ENCODE measurements at regions not wholly inside any gene's neighbourhood (a gene's known extent, or its start where the extent isn't known, plus 50 kb on each side); places are given as distances from the start of the nearest gene placed in this dataset.
"Not testable (repeated sequence)": the region's sequence is repeated elsewhere in the genome, so short reads cannot be mapped to it uniquely, and the experiment has no call there.

DNA sequence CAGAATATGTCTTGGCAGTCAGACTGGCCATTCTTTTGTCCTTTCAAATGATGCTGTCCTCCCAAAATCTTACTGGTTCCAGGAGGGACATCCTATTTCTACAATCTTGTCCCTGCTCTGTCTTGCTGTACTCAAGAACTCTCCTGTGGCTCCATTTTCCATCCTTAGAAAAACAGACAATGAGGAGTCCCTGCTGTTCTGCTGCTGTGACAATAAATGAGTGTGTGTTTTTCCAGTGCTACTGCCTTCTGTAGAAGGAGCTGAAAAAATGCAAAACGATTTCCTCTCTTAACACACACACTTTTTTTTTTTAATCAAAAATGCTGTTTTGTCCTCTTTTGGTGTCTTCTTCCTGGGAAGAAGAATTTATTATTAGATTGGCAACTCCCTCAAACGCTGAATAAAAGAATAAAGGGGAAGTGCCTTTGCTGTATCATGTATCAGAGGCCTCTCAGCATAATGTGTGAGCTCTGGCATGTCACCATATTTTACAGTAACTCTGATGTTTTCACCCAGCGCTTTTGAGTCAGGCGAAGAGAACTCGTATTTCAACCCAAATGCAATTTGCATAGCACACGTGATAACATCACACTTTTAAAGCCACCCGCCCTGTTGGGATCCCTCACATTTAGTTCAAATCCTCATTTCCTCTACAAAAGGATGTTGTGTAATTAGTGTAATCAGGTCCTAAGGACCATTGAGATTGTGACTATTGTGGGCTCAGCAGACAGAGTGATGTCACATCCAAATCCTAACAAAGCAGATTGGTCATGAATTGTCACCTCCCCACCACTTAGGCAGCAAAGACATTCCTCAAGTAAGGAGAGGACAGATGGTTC is 496.0 kb upstream of the LARGE1 start:
- Histone ChIP-seq H3K27me3 (replicated peaks in 1 of 7) (no peaks in the 10 kb centered on the region), H3K36me3 (no peaks in the 10 kb centered on the region), H3K4me3 (no peak overlapping the region), H3K9me3 (peaks cover 0 to 6% (median 0%) of the 10 kb centered on the region in 8 donors), H3K4me1 (no peaks in the 10 kb centered on the region), H3K27ac (no peak overlapping the region)
- TF ChIP-seq POLR2A (IDR thresholded peaks at IDR 0.05): no peak
- no peak for TF ChIP-seq POLR2AphosphoS5 (IDR thresholded peaks at IDR 0.05)
- TF ChIP-seq, protein P1, sequence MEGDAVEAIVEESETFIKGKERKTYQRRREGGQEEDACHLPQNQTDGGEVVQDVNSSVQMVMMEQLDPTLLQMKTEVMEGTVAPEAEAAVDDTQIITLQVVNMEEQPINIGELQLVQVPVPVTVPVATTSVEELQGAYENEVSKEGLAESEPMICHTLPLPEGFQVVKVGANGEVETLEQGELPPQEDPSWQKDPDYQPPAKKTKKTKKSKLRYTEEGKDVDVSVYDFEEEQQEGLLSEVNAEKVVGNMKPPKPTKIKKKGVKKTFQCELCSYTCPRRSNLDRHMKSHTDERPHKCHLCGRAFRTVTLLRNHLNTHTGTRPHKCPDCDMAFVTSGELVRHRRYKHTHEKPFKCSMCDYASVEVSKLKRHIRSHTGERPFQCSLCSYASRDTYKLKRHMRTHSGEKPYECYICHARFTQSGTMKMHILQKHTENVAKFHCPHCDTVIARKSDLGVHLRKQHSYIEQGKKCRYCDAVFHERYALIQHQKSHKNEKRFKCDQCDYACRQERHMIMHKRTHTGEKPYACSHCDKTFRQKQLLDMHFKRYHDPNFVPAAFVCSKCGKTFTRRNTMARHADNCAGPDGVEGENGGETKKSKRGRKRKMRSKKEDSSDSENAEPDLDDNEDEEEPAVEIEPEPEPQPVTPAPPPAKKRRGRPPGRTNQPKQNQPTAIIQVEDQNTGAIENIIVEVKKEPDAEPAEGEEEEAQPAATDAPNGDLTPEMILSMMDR (IDR thresholded peaks at IDR 0.05 in 8 of 11, conservative IDR thresholded peaks at IDR 0.05 in 3 of 11): no peak
- intact Hi-C loops (cut with DNase I; ENCODE audit: low total_unique reads): no loop called here
- 44 to 55% (median 49%) methylated on average over 7 of the region's 7 CpGs for WGBS, 5 donors
- no peak for DNase-seq

DNA sequence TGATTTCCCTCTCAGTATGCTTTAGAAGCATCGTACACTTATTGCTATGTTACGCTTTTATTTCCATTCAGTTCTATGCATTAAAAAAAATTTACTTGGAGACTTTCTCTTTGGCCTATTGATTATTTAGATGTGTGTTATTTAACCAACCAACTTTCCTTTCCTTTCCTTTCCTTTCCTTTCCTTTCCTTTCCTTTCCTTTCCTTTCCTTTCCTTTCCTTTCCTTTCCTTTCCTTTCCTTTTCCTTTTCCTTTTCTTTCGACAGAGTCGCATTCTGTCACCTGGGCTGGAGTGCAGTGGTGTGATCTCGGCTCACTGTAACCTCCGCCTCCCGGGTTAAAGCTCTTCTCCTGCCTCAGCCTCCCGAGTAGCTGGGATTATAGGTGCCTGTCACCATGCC is 502.7 kb upstream of the LARGE1 start:
- H3K9me3 ChIP-seq; H3K27me3 ChIP-seq (replicated peaks in 1 of 7); H3K4me1 ChIP-seq; H3K27ac ChIP-seq; DNase-seq; H3K36me3 ChIP-seq; H3K4me3 ChIP-seq; intact Hi-C loops (cut with DNase I; ENCODE audit: low total_unique reads): not testable (repeated sequence)
- 82 to 88% (median 84%) methylated on average over 8 of the region's 8 CpGs for WGBS, 5 donors

DNA sequence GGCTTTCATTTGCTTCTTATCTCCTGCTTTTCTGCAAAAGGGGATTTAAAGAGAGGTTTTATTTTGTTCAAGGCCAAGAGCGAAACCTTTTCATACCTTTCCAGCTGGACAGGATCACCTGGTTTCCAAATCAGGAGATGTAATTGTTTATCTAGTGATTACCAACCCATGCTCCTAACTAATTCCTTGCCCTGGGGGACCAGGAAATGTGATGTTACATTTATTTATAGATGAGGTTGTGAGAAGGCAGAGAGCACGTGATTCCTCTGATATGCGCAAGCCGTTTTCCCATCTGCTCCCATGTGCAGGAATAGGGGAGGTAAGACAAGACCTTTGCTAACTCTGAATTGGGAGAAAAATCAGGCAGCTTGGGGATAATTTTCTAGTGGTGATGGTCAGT is 507.2 kb upstream of the LARGE1 start:
- 78 to 83% (median 79%) methylated on average over 4 of the region's 4 CpGs for WGBS, 5 donors
- Histone ChIP-seq H3K27ac (no peak overlapping the region), H3K4me1 (no peaks in the 10 kb centered on the region), H3K4me3 (no peak overlapping the region), H3K36me3 (no peaks in the 10 kb centered on the region), H3K9me3 (peaks cover 0 to 7% (median 0%) of the 10 kb centered on the region in 8 donors), H3K27me3 (replicated peaks in 1 of 7) (no peaks in the 10 kb centered on the region)
- DNase-seq: no peak
- intact Hi-C loops (cut with DNase I; ENCODE audit: low total_unique reads): no loop called here
- TF ChIP-seq POLR2AphosphoS5 (IDR thresholded peaks at IDR 0.05): no peak
- TF ChIP-seq, protein P1 (IDR thresholded peaks at IDR 0.05 in 8 of 11, conservative IDR thresholded peaks at IDR 0.05 in 3 of 11): no peak
- no peak for TF ChIP-seq POLR2A (IDR thresholded peaks at IDR 0.05)

DNA sequence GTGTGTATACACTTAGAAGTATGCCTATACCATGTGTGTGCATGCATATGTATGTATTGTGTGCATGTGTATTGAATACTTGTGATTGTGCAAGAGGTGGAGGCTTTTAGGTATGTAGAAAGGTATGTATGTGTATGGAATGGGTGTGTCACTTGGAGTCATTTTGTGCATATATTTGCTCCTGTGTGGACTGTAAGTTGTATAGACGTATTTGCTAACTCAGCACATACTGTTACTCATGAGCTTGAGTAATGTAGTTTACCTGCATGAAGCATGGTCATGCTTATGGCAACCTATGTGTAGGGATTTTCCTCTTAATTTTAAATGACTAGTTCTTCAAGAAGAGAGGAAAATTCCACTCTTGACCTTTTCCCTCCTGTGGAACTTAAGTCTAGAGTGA is 507.6 kb upstream of the LARGE1 start:
- Histone ChIP-seq H3K36me3 (no peaks in the 10 kb centered on the region), H3K27ac (no peak overlapping the region), H3K4me1 (no peaks in the 10 kb centered on the region), H3K4me3 (no peak overlapping the region), H3K9me3 (peaks cover 0 to 7% (median 0%) of the 10 kb centered on the region in 8 donors), H3K27me3 (replicated peaks in 1 of 7) (no peaks in the 10 kb centered on the region)
- intact Hi-C loops (cut with DNase I; ENCODE audit: low total_unique reads): no loop called here
- TF ChIP-seq POLR2AphosphoS5 (IDR thresholded peaks at IDR 0.05) (no peak), POLR2A (IDR thresholded peaks at IDR 0.05) (no peak)
- WGBS, 5 donors: 71 to 83% (median 74%) methylated on average over 1 of the region's 1 CpG
- no peak for DNase-seq

DNA sequence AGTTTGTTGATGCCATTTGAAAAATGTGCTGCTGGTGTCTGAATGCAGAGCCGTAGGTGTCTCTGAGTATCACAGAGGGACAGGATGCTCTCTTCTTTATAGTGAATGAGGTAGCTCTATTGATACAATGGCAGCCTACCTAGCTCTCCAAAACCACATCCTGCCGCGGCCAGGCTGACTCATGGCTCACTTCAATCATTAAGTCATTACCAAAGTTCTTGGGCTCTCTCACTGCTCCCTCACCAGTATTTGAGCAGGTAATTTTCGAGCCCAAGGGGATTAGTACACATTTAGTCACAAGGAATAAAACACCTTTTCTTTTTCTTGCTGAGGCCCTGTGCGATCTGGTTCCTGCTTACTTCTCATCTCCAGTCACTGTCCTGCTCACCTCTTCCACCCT is 509.0 kb upstream of the LARGE1 start:
- intact Hi-C loops (cut with DNase I; ENCODE audit: low total_unique reads): no loop called here
- TF ChIP-seq, protein P1 (IDR thresholded peaks at IDR 0.05 in 8 of 11, conservative IDR thresholded peaks at IDR 0.05 in 3 of 11): no peak
- TF ChIP-seq POLR2A (IDR thresholded peaks at IDR 0.05) (no peak), POLR2AphosphoS5 (IDR thresholded peaks at IDR 0.05) (no peak)
- no peak overlapping the region for H3K4me3 ChIP-seq

More for the DNA sequence above, 509.0 kb upstream of the LARGE1 start:
- H3K4me1 ChIP-seq: no peaks in the 10 kb centered on the region
- H3K36me3 ChIP-seq: no peaks in the 10 kb centered on the region
- no peak overlapping the region for H3K27ac ChIP-seq
- peaks cover 0 to 7% (median 0%) of the 10 kb centered on the region in 8 donors for H3K9me3 ChIP-seq
- no peaks in the 10 kb centered on the region for H3K27me3 ChIP-seq (replicated peaks in 1 of 7)
- 66 to 85% (median 71%) methylated on average over 5 of the region's 5 CpGs for WGBS, 5 donors
- no peak for DNase-seq

All from spleen (tissue), 11 donors.